DMS79 (cell line): ENCODE measurements at regions not wholly inside any gene's neighbourhood (a gene's known extent, or its start where the extent isn't known, plus 50 kb on each side); places are given as distances from the start of the nearest gene placed in this dataset.
A peak's percentile ranks its signal among the peaks of the same experiment; 100 is the strongest.
"Not testable (repeated sequence)": the region's sequence is repeated elsewhere in the genome, so short reads cannot be mapped to it uniquely, and the experiment has no call there.

Experiments
- DNase-seq: peaks from one replicate; lab custom pipeline; 2025; lab: John Stamatoyannopoulos, UW

DNA sequence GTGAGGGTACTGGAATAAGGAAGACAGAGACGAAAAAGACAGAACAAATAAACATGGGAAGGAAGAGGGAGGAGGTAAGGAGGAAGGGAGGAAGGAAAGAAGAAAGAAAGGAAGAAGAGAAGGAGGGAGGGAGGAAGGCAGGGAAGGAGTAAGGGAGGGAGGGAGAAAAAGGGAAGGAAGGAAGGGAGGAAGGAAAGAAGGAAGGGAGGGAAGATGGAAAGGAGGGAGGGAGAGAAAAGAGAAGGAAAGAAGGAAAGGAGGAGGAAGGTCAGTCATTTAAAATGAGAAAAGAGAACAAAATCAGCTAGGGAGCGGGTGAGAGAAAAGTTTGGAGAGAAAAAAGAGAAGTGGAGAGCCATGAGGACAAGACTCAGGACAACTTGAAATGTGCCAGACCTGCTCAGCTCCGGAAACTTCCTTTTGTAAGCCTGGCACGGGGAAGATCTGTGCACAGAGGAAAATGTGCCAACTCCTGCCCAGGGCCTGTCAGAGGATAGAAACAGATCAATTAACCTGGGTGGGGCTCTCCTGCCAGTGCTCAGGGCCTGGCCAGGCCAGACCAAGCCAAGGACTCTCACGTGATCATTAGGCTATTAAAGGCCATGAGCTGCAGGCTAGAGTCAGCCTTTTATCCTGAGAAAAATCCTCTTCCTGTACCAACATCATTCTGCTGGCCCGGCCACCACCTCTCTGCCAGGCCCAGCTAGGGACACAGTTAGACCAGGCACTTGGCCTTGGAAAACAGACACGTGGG lies 50.1 kb upstream of the BCL6 start:
- DNase-seq: no peak

DNA sequence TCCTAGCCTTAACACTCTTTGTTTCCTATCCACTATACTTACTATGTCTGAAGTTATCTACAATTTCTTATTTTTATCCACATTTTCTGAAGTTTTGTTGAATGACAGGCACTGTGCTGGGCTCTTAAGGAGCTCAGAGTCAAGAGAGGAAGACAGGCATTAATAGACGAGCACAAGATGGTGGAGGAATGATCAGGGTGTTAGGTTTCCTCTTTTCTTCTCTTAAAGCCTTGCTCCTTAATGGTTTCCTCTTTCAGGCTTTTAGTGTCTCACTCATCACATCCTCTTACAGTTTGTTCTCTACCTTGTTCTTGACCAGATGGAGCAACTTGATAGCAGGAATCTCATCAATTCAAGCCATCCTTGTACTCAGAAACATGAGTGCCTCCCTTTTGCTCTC lies 52.9 kb upstream of the BCL6 start:
- DNase-seq: peak; percentile 87

DNA sequence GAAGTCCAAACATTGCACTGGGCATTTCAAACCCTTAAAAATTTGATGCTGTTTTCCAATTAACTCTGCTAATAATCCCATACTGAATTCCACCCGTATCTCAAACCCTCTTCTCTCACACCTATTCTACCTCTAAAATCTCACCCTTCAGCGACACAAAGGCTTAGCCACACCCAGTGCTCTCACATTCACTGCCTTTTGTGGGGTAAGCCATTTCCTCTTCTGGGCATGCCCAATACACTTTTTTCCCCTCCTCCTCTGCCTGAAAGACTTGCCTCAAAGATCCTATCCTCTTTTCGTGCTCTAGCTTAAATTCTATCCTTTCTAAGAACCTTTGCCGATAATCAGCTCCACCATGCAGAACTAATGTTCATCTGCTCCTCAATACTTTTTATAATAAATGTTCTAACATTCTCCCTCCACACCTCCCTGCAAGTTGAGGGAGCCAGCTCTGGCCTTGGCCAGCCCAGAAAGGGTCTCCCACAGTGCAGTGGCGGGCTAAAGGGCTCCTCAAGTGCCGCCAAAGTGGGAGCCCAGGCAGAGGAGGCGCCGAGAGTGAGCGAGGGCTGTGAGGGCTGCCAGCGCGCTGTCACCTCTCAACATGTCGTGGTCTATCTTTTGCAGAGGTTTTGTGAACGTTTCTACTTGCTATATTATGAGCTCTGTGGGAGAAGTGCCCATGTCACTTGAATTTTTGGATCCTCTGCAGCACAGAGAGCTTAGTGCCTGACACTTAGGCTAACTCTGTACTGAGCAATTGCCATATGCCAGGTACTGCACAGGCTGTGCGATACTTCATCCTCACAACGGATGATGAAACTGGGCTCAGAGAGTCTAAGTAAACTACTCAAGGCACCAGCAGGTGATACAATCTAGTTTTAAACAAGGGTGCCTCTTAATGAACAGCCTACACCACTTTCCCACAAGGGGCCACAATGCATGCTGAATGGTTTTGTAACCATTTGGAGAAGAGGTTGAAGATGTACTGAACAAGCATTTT lies 53.6 kb upstream of the BCL6 start:
- peak; percentile 97 for DNase-seq

DNA sequence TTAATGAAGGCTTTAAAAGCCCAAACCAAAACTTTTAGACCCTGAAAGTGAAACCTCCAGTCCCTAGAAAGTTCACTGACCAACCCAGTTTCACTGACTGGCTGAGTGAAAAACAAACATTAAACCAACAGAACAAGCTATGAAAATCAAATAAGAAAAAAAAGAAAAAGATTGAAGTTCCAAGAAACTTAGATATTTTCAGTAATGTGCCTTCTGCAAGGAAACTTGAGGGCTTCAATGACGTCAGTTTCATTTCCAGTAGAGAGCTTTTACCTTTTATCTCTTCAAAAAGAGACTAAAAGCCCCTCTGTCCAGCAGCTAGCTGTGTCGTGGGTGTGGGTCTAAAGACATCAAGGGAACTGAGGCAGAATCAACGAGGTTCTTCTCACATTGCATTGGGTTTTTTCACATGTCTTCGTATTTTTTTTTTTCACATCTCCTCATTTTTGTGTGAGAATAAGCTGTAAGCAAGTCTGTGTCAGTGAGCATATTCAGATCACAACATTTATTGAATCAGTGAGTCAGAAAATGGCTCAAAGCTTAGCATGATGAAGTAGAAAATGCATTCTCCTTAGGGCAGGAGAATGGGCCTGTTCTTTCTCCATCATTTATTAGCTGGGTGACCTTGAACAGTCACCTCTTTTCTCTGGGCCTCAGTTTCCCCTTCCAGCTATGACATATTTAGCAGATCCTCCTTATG lies 54.8 kb upstream of the BCL6 start:
- DNase-seq: no peak

DNA sequence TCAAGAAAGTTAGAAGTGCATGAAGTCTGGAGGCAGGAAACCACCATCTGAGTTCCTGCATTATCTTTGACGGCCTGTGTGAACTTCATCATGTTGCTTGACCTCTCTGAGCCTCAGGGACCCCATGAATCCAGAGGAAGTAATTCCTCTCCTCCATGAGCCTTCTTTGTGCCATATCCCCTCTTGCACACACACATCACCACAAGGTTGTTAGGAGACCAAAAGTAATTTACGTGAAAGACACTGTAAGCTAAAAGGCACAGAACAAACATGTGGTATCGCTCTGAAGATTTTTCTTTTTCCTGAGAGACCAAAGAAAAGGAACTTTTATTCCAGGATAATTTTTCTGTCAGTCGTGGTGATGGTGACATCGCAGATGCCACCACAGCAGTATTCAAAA lies 55.9 kb upstream of the BCL6 start:
- no peak for DNase-seq

DNA sequence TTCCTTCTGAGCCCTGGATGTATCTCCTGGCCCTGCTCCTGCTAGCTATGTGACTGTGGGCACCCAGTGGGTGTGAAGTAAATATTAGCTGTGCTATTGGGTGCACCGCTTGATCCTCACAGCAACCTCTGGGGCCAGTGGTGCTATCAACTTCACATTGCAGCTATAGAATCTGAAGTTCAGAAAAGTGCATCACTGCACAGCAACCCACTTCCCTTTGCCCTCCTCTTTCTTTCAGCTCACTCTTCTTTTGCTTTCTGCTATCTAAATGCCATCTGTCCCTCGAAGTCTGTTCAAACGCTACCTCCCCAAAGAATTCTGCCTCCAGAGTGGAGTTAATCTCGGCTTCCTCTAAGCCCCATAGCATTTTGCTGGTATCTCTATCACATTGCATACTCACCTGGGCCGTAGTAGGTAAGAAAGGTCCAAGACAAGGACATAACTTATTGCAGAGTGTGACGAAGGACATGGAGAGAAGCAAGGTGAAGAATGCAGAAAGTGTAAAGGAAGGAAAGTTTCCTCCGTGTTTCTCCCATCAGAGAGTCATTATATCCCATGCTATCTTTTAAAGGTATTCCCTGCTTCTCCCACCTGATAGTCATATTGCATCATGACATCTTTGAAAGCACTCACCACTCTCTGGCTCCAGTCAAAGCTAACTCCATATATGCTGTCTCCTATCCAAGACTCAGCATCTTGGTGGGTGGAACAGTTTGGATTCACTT lies 57.1 kb upstream of the BCL6 start:
- DNase-seq: no peak

DNA sequence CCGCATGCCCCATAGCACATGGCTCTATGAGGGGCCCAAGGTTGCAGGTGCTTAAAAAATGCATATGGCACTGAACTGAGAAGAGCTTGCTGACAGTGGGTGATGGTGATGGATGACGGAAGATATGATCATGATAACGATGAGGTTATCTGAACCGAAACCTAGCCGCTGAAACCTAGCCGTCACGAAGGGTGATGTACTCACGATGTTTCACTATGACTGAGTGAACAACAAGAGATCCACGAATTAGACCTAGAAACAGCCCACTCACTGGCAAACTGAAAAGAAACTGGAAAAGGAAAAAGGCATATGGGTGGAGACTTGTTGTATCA lies 57.6 kb upstream of the BCL6 start:
- no peak for DNase-seq

DNA sequence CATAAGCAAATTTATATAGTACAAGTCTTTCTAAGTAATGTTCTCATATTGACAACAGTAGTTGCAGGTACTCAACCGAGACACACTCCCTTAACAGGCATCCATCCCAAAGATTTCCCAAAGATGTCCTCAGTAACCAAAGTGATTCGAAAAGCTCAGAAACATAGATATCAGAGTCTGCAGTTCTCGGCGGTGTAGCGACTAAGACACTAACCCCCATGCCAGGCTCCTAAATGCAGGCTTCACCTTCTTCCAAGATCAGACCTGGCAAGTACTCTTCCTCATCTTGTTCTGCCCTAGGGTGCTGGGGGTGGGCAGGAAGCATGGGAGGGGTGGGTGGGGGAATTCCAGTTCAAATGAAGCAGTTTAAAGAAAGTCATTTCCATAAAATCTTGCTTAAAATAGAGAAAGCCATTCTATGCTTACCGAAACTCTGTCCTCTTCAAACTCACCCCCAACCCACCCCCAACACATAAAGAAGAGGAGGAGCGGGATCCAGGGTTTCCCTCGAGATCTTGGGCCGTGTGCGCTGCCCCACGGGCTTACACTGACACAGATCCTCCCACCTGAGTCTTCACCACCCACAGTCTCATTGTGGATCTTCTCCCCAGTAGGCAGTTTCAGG lies 59.0 kb upstream of the BCL6 start:
- no peak for DNase-seq

DNA sequence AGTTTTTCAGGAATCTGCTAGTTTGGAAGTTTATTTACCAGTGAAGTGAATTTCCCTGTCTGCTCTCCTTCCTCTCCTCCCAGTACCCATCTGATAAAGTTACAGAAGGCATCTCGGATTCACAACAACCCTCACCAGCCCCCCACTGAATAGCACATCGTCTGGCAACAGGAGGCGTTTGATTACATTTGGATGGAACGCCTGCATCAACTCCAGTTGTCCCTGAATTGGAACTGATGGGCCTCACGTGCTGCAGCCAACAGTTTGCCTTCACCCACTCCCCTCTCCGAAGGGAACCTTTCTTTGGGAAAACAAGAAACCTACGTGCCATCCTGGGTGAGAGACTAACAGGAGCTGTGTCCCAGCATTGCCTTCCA lies 59.5 kb upstream of the BCL6 start:
- no peak for DNase-seq

DNA sequence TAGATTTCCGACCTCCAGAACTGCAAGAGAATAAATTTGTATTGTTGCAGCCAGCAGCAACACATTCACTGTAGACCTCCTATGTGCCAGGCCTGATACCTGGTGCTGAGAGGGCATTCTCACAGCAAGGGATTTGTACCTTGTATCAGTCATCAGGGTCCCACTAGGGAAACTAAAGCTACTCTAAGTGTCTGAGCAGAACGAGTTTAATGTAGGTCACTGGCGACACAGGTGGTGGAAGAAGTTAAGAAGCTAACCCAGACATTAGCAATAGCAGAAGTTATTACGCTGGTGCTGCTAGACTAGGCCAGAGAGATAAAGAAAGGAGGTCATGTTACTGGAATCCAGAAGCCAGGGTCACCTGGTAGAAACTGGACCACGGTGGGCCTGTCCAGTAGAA lies 60.5 kb upstream of the BCL6 start:
- no peak for DNase-seq

DNA sequence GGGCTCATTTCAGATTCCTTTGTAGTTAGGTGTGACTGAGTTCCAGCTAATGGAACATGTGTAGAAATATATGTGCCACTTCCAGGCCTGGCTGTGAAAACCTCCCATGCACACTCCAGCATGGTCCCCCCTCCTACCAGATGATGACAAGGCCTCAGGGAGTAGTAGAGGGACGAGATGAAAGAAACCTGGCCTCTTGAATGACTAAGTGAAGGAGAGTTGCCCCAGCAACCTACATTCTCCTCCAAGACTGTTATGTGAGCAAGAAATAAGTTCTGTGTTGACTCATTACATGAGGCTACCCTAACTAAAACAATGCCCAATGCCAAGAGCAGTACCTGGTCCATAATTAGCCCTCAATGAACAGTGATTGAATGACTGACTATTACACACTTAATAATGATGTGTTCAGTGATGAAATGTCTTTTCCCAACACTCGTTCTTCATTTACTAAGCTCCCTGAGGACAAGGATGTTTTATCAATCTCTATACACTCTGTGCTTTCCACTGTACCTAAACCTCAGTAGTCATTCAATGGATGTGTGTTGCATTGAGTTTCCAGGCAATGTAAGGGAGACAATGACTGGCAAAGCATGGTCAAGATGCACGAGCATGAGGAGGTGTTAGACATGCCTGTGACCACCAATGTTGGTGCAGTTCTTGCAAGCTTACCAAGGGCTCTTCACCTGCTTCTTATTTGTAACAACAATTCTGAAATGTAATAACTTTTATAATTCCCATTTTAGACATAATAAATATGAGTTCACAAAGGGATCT lies 62.0 kb upstream of the BCL6 start:
- no peak for DNase-seq

DNA sequence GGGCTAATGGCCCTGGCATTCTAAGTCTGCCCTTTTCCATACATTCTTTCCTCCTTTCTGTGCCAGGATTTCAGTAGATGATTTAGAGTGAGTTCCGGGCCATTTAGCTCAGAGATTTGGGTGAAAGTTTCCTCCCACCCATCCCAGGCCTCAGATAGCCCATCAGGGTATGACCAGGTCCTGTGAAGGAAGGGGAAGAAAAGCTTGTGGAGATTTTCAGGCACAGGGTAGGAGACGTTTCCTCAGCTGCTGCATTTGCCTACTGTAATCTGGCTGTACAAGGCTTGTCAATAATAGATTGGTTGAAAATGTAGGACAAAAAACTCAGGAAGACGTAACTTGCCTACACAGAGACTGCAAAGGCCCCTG lies 63.2 kb upstream of the BCL6 start:
- no peak for DNase-seq

DNA sequence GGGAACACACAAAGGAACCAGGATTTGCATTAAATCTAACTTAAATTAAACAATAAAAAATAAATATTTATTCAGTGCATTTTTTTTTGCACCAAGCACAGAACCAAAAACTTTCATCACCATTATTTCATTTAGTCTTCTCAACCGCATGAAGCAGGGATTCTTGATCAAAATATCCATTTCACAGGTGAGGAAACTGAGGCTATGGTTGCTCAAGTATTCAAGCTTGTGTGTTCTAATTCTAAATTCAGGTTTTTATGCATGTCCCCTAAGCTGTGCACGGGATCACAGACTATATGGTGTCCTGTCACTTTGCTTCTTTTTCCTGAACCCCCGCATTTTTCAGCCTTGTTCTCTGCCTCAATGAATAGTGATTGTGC lies 64.3 kb upstream of the BCL6 start:
- no peak for DNase-seq

DNA sequence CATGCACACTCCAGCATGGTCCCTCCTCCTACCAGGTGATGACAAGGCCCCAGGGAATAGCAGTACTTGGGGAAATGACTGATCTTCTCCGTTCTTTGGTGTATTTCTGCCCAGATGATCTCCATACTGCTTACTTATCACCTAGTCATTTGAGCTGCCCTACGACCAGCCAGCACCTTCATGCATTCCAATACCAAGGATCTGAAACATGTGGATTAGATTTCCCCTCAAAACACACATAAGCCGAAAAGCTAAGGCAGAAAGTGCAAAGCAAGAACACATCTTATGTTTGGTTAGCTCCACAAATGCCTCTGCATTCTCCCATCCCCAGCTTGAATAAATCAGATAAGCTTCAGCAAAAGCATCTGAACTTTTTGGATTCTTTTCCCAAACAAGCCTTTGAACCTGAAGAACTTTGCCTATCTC lies 64.8 kb upstream of the BCL6 start:
- DNase-seq: no peak

DNA sequence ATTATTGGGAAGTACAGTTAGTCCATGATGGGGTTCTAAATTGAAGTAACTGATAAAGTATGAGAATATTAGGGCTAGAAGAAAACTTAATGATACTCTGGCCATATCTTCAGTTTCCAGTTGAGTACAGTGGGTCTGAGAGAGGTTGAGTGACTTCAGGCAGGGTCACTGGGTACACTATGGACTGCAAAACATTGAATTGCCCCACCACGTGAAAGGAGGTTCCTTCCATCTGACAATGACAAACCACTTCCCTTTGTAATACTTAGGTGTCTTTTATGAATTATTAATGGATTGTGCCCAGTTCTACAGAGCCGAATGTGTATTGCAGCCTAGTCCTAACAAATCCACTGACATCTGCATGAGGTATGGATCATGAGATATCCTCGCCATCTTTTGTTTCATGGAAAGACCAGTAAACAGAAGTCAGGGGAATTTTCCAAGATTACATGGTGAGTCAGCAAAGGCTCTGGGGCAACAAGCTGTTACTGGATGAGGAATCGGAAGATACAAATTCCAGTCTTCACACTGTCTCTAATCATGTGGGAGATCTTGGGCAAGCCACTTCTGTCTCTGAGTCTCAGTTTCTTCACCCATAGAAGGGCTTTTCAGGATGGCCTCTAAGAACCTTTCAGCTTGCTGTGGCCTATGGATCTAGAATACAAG lies 66.5 kb upstream of the BCL6 start:
- no peak for DNase-seq

DNA sequence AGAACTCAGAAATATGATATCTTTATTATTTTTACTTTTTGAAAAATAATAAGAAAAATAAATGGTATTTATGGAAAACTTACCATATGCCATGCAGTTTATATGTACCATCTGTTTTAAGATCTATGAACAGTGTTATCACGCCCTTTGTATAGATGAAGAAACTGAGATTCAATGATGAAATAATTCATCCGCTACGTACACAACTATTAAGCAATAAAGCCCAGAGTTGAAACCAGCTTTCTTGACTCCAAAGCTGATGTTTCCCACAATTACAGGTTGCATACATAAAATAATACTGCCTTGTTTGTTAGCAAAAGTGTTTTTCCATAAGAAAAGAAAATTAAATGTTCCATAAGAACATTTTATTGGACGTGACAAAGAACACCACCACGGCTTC lies 67.2 kb upstream of the BCL6 start:
- no peak for DNase-seq

DNA sequence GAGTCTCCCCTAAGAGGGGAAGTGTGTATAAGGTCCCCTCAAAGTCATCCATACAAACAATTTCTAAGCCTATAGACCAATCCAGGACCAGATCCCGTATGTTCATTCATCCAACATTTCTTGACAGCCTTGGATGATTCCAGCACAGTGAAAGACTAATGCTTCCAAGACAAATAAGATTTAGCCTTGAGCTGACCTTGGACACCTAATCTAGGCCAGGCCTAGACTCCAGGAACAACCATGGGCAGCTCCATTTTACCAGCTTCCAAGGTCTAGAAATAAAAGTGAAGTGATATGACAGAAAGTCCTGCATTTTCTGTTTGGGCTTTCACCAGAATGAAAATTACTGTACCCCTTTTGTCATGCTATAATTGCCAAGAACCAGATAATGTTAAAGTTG lies 67.9 kb upstream of the BCL6 start:
- no peak for DNase-seq

DNA sequence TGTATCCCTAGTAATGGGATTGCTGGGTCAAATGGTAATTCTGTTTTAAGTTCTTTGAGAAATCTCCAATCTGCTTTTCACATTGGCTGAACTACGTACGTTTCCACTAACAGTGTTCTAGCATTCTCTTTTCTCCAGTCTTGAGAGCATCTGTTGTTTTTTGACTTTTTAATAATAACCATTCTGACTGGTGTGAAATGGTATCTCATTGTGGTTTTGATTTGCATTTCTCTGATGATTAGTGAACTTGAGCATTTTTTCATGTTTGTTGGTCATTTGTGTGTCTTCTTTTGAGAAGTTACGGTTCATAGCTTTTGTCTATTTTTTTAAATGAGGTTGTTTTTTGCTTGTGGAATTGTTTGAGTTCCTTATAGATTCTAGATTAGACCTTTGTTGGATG lies 72.5 kb upstream of the BCL6 start:
- not testable (repeated sequence) for DNase-seq

DNA sequence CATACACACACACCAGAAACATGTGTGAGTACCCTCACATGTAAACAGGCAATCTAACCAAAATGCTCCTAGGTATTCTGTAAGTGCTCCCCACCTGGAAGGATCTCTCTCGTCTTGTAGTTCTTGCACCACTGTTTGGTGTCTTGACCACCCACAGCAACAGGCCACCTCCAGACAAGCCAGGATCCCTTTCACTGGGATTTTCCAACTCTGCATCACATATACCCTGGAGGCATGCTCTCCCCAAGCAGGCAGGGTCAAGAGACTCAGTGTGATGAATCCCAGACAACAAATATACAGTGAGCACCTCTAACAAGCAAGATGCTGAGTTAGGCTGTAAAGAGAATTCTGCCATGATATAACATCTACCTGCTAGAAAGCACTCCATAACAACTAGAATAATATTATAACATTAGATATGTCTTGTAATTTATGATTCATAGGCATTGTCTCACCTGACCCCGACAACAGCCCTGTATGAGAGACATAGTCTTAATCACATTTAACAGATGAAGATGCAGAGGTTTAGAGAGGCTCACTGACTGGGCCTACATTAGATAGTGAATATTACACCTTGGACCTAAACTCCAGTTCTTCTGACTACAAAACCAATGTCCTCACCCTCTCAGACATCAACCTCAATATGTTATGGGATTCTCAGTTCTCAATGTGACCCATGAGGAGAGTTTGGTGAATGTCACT lies 76.5 kb upstream of the BCL6 start:
- DNase-seq: no peak

DNA sequence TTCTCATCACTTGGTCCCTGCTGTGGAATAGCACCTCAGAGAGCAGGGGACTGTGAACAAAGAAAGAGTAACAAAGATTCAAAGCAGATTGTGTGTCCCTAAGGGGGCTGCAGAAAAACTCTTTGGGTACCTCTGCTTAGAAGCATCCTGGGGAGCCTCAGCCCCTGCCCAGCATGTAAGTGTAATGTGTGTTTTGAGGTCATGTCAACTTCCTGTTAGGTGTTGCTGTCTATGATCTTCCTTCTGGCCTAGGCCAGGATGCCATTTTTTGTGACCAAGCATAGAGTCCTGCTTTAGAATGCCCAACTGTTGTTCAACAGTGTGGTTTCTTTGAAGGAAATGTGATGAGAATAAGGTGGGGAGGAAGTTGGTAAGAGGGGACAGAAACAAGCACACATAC lies 77.1 kb upstream of the BCL6 start:
- no peak for DNase-seq
